ENCODE measurements at regions not wholly inside any gene's neighbourhood (a gene's known extent, or its start where the extent isn't known, plus 50 kb on each side); places are given as distances from the start of the nearest gene placed in this dataset.

GRCh38 chr2:145043399-145043834, 523.5 kb upstream of the ZEB2 start:
- Histone ChIP-seq H4K20me1 (ENCODE audit: control insufficient read depth, insufficient read depth, low read length, poor library complexity, severe bottlenecking) (no peaks in the 10 kb centered on the region), H2AFZ (ENCODE audit: insufficient read depth, low read depth, low read length, poor library complexity, severe bottlenecking) (no peak overlapping the region), H3K4me3 (ENCODE audit: control extremely low read depth in 1 of 5, extremely low read depth in 1 of 5, insufficient read depth in 1 of 5, low read depth in 2 of 5, low read length in 4 of 5) (no peak overlapping the region), H3K9ac (ENCODE audit: low read length) (no peak overlapping the region), H3K27me3 (replicated peaks in 1 of 4; ENCODE audit: control extremely low read depth in 1 of 4, control insufficient read depth in 3 of 4, insufficient read depth in 4 of 4, low read length in 3 of 4) (no peaks in the 10 kb centered on the region), H3K36me3 (replicated peaks in 1 of 2; ENCODE audit: control extremely low read depth in 1 of 2, control insufficient read depth in 1 of 2, extremely low read depth in 1 of 2, insufficient read depth in 2 of 2, low read length in 1 of 2) (no peaks in the 10 kb centered on the region), H3K9me3 (ENCODE audit: control extremely low read depth in 1 of 3, control insufficient read depth in 2 of 3, insufficient read depth in 1 of 3, low read length in 2 of 3) (no peaks in the 10 kb centered on the region), H3K4me1 (ENCODE audit: control insufficient read depth in 2 of 2, insufficient read depth in 2 of 2, low read length in 2 of 2) (no peaks in the 10 kb centered on the region), H3K79me2 (ENCODE audit: control insufficient read depth, insufficient read depth, low read length) (no peaks in the 10 kb centered on the region), H3K4me2 (replicated peaks; ENCODE audit: low read depth, low read length, poor library complexity, severe bottlenecking) (no peak overlapping the region), H3K27ac (ENCODE audit: low read length in 2 of 2) (no peak overlapping the region)
- DNase-seq (no peak), ATAC-seq (ENCODE audit: low read depth) (no peak)
- H3K27ac Mint-ChIP-seq, result no peak overlapping the region
- TF ChIP-seq EZH2 (IDR thresholded peaks at IDR 0.05; ENCODE audit: borderline replicate concordance, insufficient read depth, low read depth, low read length, poor library complexity, severe bottlenecking), result no peak
- TF ChIP-seq, protein P1, sequence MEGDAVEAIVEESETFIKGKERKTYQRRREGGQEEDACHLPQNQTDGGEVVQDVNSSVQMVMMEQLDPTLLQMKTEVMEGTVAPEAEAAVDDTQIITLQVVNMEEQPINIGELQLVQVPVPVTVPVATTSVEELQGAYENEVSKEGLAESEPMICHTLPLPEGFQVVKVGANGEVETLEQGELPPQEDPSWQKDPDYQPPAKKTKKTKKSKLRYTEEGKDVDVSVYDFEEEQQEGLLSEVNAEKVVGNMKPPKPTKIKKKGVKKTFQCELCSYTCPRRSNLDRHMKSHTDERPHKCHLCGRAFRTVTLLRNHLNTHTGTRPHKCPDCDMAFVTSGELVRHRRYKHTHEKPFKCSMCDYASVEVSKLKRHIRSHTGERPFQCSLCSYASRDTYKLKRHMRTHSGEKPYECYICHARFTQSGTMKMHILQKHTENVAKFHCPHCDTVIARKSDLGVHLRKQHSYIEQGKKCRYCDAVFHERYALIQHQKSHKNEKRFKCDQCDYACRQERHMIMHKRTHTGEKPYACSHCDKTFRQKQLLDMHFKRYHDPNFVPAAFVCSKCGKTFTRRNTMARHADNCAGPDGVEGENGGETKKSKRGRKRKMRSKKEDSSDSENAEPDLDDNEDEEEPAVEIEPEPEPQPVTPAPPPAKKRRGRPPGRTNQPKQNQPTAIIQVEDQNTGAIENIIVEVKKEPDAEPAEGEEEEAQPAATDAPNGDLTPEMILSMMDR (IDR thresholded peaks at IDR 0.05), result no peak
- intact Hi-C loops (cut with micrococcal nuclease), result no loop called here
- WGBS (ENCODE audit: insufficient coverage), result 96% methylated on average over 6 of the region's 6 CpGs
- no peaks in the 10 kb centered on the region for H3K9me3 Mint-ChIP-seq (ENCODE audit: insufficient read depth)
- no peaks in the 10 kb centered on the region for H3K4me1 Mint-ChIP-seq
- POLR2A ChIA-PET, result no interaction called here
- H3K4me3 Mint-ChIP-seq, result no peak overlapping the region
- H3K27me3 Mint-ChIP-seq, result no peaks in the 10 kb centered on the region
- CTCF ChIA-PET, result no interaction called here

DNA sequence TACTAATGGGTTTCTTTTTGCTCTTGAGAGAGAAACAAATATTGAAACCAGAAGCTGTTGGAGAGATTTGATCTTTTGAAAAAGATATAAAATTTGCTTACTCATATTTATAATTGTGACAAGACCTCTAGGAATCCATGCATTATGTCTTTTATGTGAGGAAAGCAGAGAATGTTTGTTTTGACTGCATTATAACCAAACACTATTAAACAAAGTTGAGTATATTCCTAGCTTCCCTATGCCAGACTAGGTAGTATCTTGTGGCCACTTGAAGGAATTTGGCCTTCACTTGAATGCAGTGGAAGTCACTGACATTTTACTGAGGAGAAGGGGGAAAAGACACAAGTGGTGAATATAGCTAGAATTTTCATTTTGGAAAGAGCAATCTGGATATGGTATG, 521.8 kb upstream of the ZEB2 start:
- Histone ChIP-seq H3K9ac (ENCODE audit: low read length) (no peak overlapping the region), H3K4me3 (ENCODE audit: control extremely low read depth in 1 of 5, extremely low read depth in 1 of 5, insufficient read depth in 1 of 5, low read depth in 2 of 5, low read length in 4 of 5) (no peak overlapping the region), H2AFZ (ENCODE audit: insufficient read depth, low read depth, low read length, poor library complexity, severe bottlenecking) (no peak overlapping the region), H3K9me3 (ENCODE audit: control extremely low read depth in 1 of 3, control insufficient read depth in 2 of 3, insufficient read depth in 1 of 3, low read length in 2 of 3) (no peaks in the 10 kb centered on the region), H3K27ac (ENCODE audit: low read length in 2 of 2) (no peak overlapping the region), H3K4me1 (ENCODE audit: control insufficient read depth in 2 of 2, insufficient read depth in 2 of 2, low read length in 2 of 2) (no peaks in the 10 kb centered on the region), H4K20me1 (ENCODE audit: control insufficient read depth, insufficient read depth, low read length, poor library complexity, severe bottlenecking) (no peaks in the 10 kb centered on the region), H3K79me2 (ENCODE audit: control insufficient read depth, insufficient read depth, low read length) (no peaks in the 10 kb centered on the region), H3K27me3 (replicated peaks in 1 of 4; ENCODE audit: control extremely low read depth in 1 of 4, control insufficient read depth in 3 of 4, insufficient read depth in 4 of 4, low read length in 3 of 4) (no peaks in the 10 kb centered on the region), H3K4me2 (replicated peaks; ENCODE audit: low read depth, low read length, poor library complexity, severe bottlenecking) (no peak overlapping the region), H3K36me3 (replicated peaks in 1 of 2; ENCODE audit: control extremely low read depth in 1 of 2, control insufficient read depth in 1 of 2, extremely low read depth in 1 of 2, insufficient read depth in 2 of 2, low read length in 1 of 2) (no peaks in the 10 kb centered on the region)
- POLR2A ChIA-PET, result no interaction called here
- CTCF ChIA-PET, result no interaction called here
- ATAC-seq (ENCODE audit: low read depth) (no peak), DNase-seq (no peak)
- intact Hi-C loops (cut with micrococcal nuclease), result no loop called here
- Mint-ChIP-seq H3K27me3 (no peaks in the 10 kb centered on the region), H3K4me1 (no peaks in the 10 kb centered on the region), H3K27ac (no peak overlapping the region), H3K9me3 (ENCODE audit: insufficient read depth) (no peaks in the 10 kb centered on the region), H3K4me3 (no peak overlapping the region)
- TF ChIP-seq, protein P1 (IDR thresholded peaks at IDR 0.05), result no peak
- TF ChIP-seq EZH2 (IDR thresholded peaks at IDR 0.05; ENCODE audit: borderline replicate concordance, insufficient read depth, low read depth, low read length, poor library complexity, severe bottlenecking), result no peak
